Testis (tissue), 2 donors: ENCODE measurements at regions not wholly inside any gene's neighbourhood (a gene's known extent, or its start where the extent isn't known, plus 50 kb on each side); places are given as distances from the start of the nearest gene placed in this dataset.
"Not testable (repeated sequence)": the region's sequence is repeated elsewhere in the genome, so short reads cannot be mapped to it uniquely, and the experiment has no call there.

Source experiments
- POLR2A ChIP-seq: fragments of 450-650 bp; IDR thresholded peaks from one replicate; pipeline ENCODE4 v1.6.1; 2017; ENCODE audit warnings: antibody characterized with exemption, mild to moderate bottlenecking, moderate library complexity
- TF ChIP-seq, protein P1 (sequence below), 3 experiments: fragments of 450-650 bp in 2 of 3; fragments of 200-600 bp in 1 of 3; sonication (generic) in 1 of 3; IDR thresholded peaks; one replicate each; pipeline ENCODE4 v1.5.1; 2016 to 2019; ENCODE audit warnings: antibody characterized with exemption in 3 of 3, mild to moderate bottlenecking in 2 of 3, moderate library complexity in 1 of 3

GRCh38 chr4:42292192-42292591 is 105.1 kb upstream of the SHISA3 start:
- TF ChIP-seq, protein P1, sequence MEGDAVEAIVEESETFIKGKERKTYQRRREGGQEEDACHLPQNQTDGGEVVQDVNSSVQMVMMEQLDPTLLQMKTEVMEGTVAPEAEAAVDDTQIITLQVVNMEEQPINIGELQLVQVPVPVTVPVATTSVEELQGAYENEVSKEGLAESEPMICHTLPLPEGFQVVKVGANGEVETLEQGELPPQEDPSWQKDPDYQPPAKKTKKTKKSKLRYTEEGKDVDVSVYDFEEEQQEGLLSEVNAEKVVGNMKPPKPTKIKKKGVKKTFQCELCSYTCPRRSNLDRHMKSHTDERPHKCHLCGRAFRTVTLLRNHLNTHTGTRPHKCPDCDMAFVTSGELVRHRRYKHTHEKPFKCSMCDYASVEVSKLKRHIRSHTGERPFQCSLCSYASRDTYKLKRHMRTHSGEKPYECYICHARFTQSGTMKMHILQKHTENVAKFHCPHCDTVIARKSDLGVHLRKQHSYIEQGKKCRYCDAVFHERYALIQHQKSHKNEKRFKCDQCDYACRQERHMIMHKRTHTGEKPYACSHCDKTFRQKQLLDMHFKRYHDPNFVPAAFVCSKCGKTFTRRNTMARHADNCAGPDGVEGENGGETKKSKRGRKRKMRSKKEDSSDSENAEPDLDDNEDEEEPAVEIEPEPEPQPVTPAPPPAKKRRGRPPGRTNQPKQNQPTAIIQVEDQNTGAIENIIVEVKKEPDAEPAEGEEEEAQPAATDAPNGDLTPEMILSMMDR (IDR thresholded peaks at IDR 0.05), result not testable (repeated sequence)
- not testable (repeated sequence) for TF ChIP-seq POLR2A
